22Rv1 (cell line): ENCODE measurements at regions not wholly inside any gene's neighbourhood (a gene's known extent, or its start where the extent isn't known, plus 50 kb on each side); places are given as distances from the start of the nearest gene placed in this dataset.

Experiments used
- H3K27ac ChIP-seq: fragments of 450-650 bp; 2 replicates; pipeline ENCODE4 v1.5.1; 2017
- ZFX ChIP-seq: fragments of 450-650 bp; IDR thresholded peaks from 2 replicates; pipeline ENCODE4 v1.6.1; 2017; ENCODE audit warnings: antibody characterized with exemption, borderline replicate concordance
- TF ChIP-seq, protein P1 (sequence below): fragments of 450-650 bp; IDR thresholded peaks from 2 replicates; pipeline ENCODE4 v1.5.1; 2017; ENCODE audit warnings: mild to moderate bottlenecking

- H3K27ac ChIP-seq = no peak overlapping the region
- TF ChIP-seq, protein P1, sequence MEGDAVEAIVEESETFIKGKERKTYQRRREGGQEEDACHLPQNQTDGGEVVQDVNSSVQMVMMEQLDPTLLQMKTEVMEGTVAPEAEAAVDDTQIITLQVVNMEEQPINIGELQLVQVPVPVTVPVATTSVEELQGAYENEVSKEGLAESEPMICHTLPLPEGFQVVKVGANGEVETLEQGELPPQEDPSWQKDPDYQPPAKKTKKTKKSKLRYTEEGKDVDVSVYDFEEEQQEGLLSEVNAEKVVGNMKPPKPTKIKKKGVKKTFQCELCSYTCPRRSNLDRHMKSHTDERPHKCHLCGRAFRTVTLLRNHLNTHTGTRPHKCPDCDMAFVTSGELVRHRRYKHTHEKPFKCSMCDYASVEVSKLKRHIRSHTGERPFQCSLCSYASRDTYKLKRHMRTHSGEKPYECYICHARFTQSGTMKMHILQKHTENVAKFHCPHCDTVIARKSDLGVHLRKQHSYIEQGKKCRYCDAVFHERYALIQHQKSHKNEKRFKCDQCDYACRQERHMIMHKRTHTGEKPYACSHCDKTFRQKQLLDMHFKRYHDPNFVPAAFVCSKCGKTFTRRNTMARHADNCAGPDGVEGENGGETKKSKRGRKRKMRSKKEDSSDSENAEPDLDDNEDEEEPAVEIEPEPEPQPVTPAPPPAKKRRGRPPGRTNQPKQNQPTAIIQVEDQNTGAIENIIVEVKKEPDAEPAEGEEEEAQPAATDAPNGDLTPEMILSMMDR = no peak
- no peak for TF ChIP-seq ZFX
Measured at GRCh38 chr1:229124520-229125124, 146.3 kb upstream of the RAB4A start.

GRCh38 chr1:229127301-229127700 is 143.6 kb upstream of the RAB4A start:
- no peak overlapping the region for H3K27ac ChIP-seq

GRCh38 chr1:229128066-229128608 is 142.8 kb upstream of the RAB4A start:
- TF ChIP-seq ZFX = no peak
- TF ChIP-seq, protein P1 = no peak
- H3K27ac ChIP-seq = no peak overlapping the region

More at GRCh38 chr1:229127301-229127700, 143.6 kb upstream of the RAB4A start:
- no peak for TF ChIP-seq ZFX

GRCh38 chr1:229129301-229130027 is 141.4 kb upstream of the RAB4A start:
- no peak overlapping the region for H3K27ac ChIP-seq

GRCh38 chr1:229130028-229130668 is 140.8 kb upstream of the RAB4A start:
- TF ChIP-seq, protein P1 = no peak
- no peak for TF ChIP-seq ZFX
- no peak overlapping the region for H3K27ac ChIP-seq

More at GRCh38 chr1:229129301-229130027, 141.4 kb upstream of the RAB4A start:
- TF ChIP-seq, protein P1 = no peak
- no peak for TF ChIP-seq ZFX

GRCh38 chr1:229131243-229132105 is 139.4 kb upstream of the RAB4A start:
- no peak for TF ChIP-seq ZFX
- TF ChIP-seq, protein P1 = no peak
- 0 out of 2 replicates have a peak overlapping the region, but pooled peaks have one; percentile 5 for H3K27ac ChIP-seq

- TF ChIP-seq, protein P1 = no peak
- TF ChIP-seq ZFX = no peak
- no peak overlapping the region for H3K27ac ChIP-seq
Measured at GRCh38 chr1:229132106-229132443, 138.8 kb upstream of the RAB4A start.
